WTC11 (cell line): ENCODE measurements at regions not wholly inside any gene's neighbourhood (a gene's known extent, or its start where the extent isn't known, plus 50 kb on each side); places are given as distances from the start of the nearest gene placed in this dataset.

Source experiments
- ATAC-seq: fragments of 200-7000 bp; cut with Tn5 transposase; 2 replicates; pipeline ENCODE4 v1.10.0; 2021; ENCODE audit warnings: mild to moderate bottlenecking, moderate library complexity
- CTCF ChIA-PET: fragments of 300-600 bp; sonication (Branson Sonifier 250); formaldehyde crosslinking; loops from one replicate; lab custom pipeline; 2021; ENCODE audit warnings: antibody characterized with exemption; lab: Charles Lee
- POLR2A ChIA-PET: fragments of 350-600 bp; sonication (Branson Sonifier 250); formaldehyde crosslinking; loops from one replicate; lab custom pipeline; 2021; ENCODE audit warnings: antibody characterized with exemption; lab: Charles Lee
- DNase-seq: peaks from one replicate; pipeline ENCODE4 v3.0.0; 2021; ENCODE audit warnings: low spot score
- H3K27ac Mint-ChIP-seq: 2 replicates; pipeline ENCODE4 v1.8.0; 2021; ENCODE audit warnings: mixed read lengths
- H3K27me3 Mint-ChIP-seq: 2 replicates; pipeline ENCODE4 v1.8.0; 2021; ENCODE audit warnings: low read depth, mild to moderate bottlenecking, moderate library complexity, mixed read lengths
- H3K36me3 Mint-ChIP-seq: 2 replicates; pipeline ENCODE4 v1.8.0; 2021; ENCODE audit warnings: mixed read lengths
- H3K4me1 Mint-ChIP-seq: 2 replicates; pipeline ENCODE4 v1.8.0; 2022; ENCODE audit warnings: mixed read lengths
- H3K4me3 Mint-ChIP-seq: 2 replicates; pipeline ENCODE4 v1.8.0; 2021; ENCODE audit warnings: mild to moderate bottlenecking, moderate library complexity, mixed read lengths
- H3K9me3 Mint-ChIP-seq: 2 replicates; pipeline ENCODE4 v1.8.0; 2021; ENCODE audit warnings: mixed read lengths
- ATF1 ChIP-seq: sonication (generic); formaldehyde crosslinking; IDR thresholded peaks from 2 replicates; pipeline ENCODE4 v1.8.1; 2023; ENCODE audit warnings: mild to moderate bottlenecking, moderate library complexity, missing genetic modification reagents
- FOXK1 ChIP-seq: sonication (generic); formaldehyde crosslinking; IDR thresholded peaks from 2 replicates; pipeline ENCODE4 v1.8.0; 2022; ENCODE audit warnings: mild to moderate bottlenecking, moderate library complexity, missing genetic modification reagents
- MYBL2 ChIP-seq: sonication (generic); formaldehyde crosslinking; IDR thresholded peaks from 2 replicates; pipeline ENCODE4 v1.8.1; 2023; ENCODE audit warnings: mild to moderate bottlenecking, moderate library complexity, missing genetic modification reagents
- NFE2L1 ChIP-seq: sonication (generic); formaldehyde crosslinking; IDR thresholded peaks from 2 replicates; pipeline ENCODE4 v1.8.1; 2023; ENCODE audit warnings: missing genetic modification reagents
- NR3C1 ChIP-seq: sonication (generic); formaldehyde crosslinking; conservative IDR thresholded peaks from 2 replicates; pipeline ENCODE4 v1.8.1; 2023; ENCODE audit warnings: low read depth, mild to moderate bottlenecking, missing genetic modification reagents
- TP53 ChIP-seq: sonication (generic); formaldehyde crosslinking; IDR thresholded peaks from 2 replicates; pipeline ENCODE4 v1.8.1; 2023; ENCODE audit warnings: mild to moderate bottlenecking, missing genetic modification reagents
- USF2 ChIP-seq: sonication (generic); formaldehyde crosslinking; IDR thresholded peaks from 2 replicates; pipeline ENCODE4 v1.8.1; 2023; ENCODE audit warnings: mild to moderate bottlenecking, missing genetic modification reagents, moderate library complexity
- ZNF138 ChIP-seq: sonication (generic); formaldehyde crosslinking; conservative IDR thresholded peaks from 2 replicates; pipeline ENCODE4 v1.8.1; 2022; ENCODE audit warnings: mild to moderate bottlenecking, moderate library complexity, missing genetic modification reagents
- ZNF281 ChIP-seq: sonication (generic); formaldehyde crosslinking; IDR thresholded peaks from 2 replicates; pipeline ENCODE4 v1.8.0; 2023; ENCODE audit warnings: mild to moderate bottlenecking, missing genetic modification reagents
- ZNF396 ChIP-seq: fragments of 250-450 bp; sonication (Bioruptor Pico); IDR thresholded peaks from 2 replicates; pipeline ENCODE4 v1.8.0; 2021; ENCODE audit warnings: mild to moderate bottlenecking, moderate library complexity, borderline replicate concordance
- TF ChIP-seq, protein P1 (sequence below): sonication (generic); formaldehyde crosslinking; IDR thresholded peaks from 2 replicates; pipeline ENCODE4 v1.8.1; 2022; ENCODE audit warnings: mild to moderate bottlenecking, moderate library complexity, missing genetic modification reagents
- TF ChIP-seq, protein P2 (sequence below): sonication (generic); formaldehyde crosslinking; IDR thresholded peaks from 2 replicates; pipeline ENCODE4 v1.8.0; 2023; ENCODE audit warnings: missing genetic modification reagents, mild to moderate bottlenecking, borderline replicate concordance
- TF ChIP-seq, protein P3 (sequence below): sonication (generic); formaldehyde crosslinking; IDR thresholded peaks from 2 replicates; pipeline ENCODE4 v1.8.1; 2022; ENCODE audit warnings: mild to moderate bottlenecking, missing genetic modification reagents, moderate library complexity, borderline replicate concordance
- TF ChIP-seq, protein P4 (sequence below): fragments of 250-450 bp; sonication (Bioruptor Pico); IDR thresholded peaks from 2 replicates; pipeline ENCODE4 v1.9.0; 2021; ENCODE audit warnings: mild to moderate bottlenecking
- TF ChIP-seq, protein P5 (sequence below): sonication (generic); formaldehyde crosslinking; IDR thresholded peaks from 2 replicates; pipeline ENCODE4 v1.8.1; 2022; ENCODE audit warnings: low read depth, mild to moderate bottlenecking, moderate library complexity, missing genetic modification reagents, borderline replicate concordance

- H3K27ac Mint-ChIP-seq, result no peak overlapping the region
- TF ChIP-seq TP53 (CRISPR knock-in tag), result no peak
- no peak for TF ChIP-seq MYBL2
- no peak for TF ChIP-seq FOXK1 (CRISPR knock-in tag)
- TF ChIP-seq, protein P1, sequence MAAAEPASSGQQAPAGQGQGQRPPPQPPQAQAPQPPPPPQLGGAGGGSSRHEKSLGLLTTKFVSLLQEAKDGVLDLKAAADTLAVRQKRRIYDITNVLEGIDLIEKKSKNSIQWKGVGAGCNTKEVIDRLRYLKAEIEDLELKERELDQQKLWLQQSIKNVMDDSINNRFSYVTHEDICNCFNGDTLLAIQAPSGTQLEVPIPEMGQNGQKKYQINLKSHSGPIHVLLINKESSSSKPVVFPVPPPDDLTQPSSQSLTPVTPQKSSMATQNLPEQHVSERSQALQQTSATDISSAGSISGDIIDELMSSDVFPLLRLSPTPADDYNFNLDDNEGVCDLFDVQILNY, result no peak
- TF ChIP-seq, protein P2, sequence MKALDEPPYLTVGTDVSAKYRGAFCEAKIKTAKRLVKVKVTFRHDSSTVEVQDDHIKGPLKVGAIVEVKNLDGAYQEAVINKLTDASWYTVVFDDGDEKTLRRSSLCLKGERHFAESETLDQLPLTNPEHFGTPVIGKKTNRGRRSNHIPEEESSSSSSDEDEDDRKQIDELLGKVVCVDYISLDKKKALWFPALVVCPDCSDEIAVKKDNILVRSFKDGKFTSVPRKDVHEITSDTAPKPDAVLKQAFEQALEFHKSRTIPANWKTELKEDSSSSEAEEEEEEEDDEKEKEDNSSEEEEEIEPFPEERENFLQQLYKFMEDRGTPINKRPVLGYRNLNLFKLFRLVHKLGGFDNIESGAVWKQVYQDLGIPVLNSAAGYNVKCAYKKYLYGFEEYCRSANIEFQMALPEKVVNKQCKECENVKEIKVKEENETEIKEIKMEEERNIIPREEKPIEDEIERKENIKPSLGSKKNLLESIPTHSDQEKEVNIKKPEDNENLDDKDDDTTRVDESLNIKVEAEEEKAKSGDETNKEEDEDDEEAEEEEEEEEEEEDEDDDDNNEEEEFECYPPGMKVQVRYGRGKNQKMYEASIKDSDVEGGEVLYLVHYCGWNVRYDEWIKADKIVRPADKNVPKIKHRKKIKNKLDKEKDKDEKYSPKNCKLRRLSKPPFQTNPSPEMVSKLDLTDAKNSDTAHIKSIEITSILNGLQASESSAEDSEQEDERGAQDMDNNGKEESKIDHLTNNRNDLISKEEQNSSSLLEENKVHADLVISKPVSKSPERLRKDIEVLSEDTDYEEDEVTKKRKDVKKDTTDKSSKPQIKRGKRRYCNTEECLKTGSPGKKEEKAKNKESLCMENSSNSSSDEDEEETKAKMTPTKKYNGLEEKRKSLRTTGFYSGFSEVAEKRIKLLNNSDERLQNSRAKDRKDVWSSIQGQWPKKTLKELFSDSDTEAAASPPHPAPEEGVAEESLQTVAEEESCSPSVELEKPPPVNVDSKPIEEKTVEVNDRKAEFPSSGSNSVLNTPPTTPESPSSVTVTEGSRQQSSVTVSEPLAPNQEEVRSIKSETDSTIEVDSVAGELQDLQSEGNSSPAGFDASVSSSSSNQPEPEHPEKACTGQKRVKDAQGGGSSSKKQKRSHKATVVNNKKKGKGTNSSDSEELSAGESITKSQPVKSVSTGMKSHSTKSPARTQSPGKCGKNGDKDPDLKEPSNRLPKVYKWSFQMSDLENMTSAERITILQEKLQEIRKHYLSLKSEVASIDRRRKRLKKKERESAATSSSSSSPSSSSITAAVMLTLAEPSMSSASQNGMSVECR (CRISPR knock-in tag), result no peak
- TF ChIP-seq, protein P3, sequence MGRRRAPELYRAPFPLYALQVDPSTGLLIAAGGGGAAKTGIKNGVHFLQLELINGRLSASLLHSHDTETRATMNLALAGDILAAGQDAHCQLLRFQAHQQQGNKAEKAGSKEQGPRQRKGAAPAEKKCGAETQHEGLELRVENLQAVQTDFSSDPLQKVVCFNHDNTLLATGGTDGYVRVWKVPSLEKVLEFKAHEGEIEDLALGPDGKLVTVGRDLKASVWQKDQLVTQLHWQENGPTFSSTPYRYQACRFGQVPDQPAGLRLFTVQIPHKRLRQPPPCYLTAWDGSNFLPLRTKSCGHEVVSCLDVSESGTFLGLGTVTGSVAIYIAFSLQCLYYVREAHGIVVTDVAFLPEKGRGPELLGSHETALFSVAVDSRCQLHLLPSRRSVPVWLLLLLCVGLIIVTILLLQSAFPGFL (CRISPR knock-in tag), result no peak
- TF ChIP-seq, all 79 proteins: peak for 0
- ATAC-seq (no peak), DNase-seq (no peak)
- Mint-ChIP-seq H3K27me3 (peaks cover 2% of the 10 kb centered on the region; the same call in 1 of the 2 replicates), H3K4me3 (no peak overlapping the region), H3K4me1 (peaks cover 7% of the 10 kb centered on the region), H3K9me3 (no peaks in the 10 kb centered on the region), H3K36me3 (no peaks in the 10 kb centered on the region)
- ChIA-PET POLR2A (no interaction called here), CTCF (interaction anchor here (3.5 kb wide), 1 partner anchor 13 kb away, joined by 26 read pairs; no protein-coding TSS in a partner anchor)
These were observed 169.7 kb upstream of the GLI2 start for GRCh38 chr2:120565929-120566328.

GRCh38 chr2:120566331-120567035, 169.2 kb upstream of the GLI2 start:
- ATAC-seq (no peak), DNase-seq (no peak)
- Mint-ChIP-seq H3K9me3 (no peaks in the 10 kb centered on the region), H3K4me3 (no peak overlapping the region), H3K27me3 (peaks cover 2% of the 10 kb centered on the region; the same call in 1 of the 2 replicates), H3K4me1 (peaks cover 7% of the 10 kb centered on the region), H3K36me3 (no peaks in the 10 kb centered on the region)
- ChIA-PET CTCF (interaction anchor here (0.6 to 3.5 kb wide), 2 partner anchors 14 to 114 kb away, joined by 3 to 26 read pairs; no protein-coding TSS in a partner anchor), POLR2A (no interaction called here)
- TF ChIP-seq, protein P4, sequence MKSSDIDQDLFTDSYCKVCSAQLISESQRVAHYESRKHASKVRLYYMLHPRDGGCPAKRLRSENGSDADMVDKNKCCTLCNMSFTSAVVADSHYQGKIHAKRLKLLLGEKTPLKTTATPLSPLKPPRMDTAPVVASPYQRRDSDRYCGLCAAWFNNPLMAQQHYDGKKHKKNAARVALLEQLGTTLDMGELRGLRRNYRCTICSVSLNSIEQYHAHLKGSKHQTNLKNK (CRISPR knock-in tag), result no peak
- TF ChIP-seq ZNF281, result no peak
- TF ChIP-seq NFE2L1 (CRISPR knock-in tag), result no peak
- TF ChIP-seq ZNF138 (CRISPR knock-in tag), result no peak
- TF ChIP-seq, protein P5, sequence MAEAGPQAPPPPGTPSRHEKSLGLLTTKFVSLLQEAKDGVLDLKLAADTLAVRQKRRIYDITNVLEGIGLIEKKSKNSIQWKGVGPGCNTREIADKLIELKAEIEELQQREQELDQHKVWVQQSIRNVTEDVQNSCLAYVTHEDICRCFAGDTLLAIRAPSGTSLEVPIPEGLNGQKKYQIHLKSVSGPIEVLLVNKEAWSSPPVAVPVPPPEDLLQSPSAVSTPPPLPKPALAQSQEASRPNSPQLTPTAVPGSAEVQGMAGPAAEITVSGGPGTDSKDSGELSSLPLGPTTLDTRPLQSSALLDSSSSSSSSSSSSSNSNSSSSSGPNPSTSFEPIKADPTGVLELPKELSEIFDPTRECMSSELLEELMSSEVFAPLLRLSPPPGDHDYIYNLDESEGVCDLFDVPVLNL, result no peak
- TF ChIP-seq ATF1, result no peak
- TF ChIP-seq ZNF396 (CRISPR knock-in tag), result no peak
- no peak for TF ChIP-seq TP53 (CRISPR knock-in tag)
- TF ChIP-seq NR3C1 (CRISPR knock-in tag), result no peak
- TF ChIP-seq USF2 (CRISPR knock-in tag), result no peak
- TF ChIP-seq, all 79 proteins: peak for 0
- H3K27ac Mint-ChIP-seq, result no peak overlapping the region
